Pancreas (tissue), 10 donors: ENCODE measurements at regions not wholly inside any gene's neighbourhood (a gene's known extent, or its start where the extent isn't known, plus 50 kb on each side); places are given as distances from the start of the nearest gene placed in this dataset.

Experiments used
- ATAC-seq, 4 donors: fragments of 200-7000 bp; cut with Tn5 transposase; one replicate each; pipeline versions ENCODE4 v1.8.0 to v1.9.1; 2020; ENCODE audit warnings: mild to moderate bottlenecking in 4 of 4, moderate library complexity in 4 of 4
- DNase-seq, 6 donors: peaks; one replicate each; pipeline ENCODE4 v3.0.0-alpha.2; 2020
- FAIRE-seq: peaks from 2 replicates; lab custom pipeline; 2012; peaks lifted over from hg19 to GRCh38; lab: Jason Lieb, UNC
- H3K27ac ChIP-seq, 4 donors: fragments of 200-600 bp; sonication (generic); 1 replicate in 3 of 4; 2 replicates in 1 of 4; pipeline versions ENCODE4 v1.5.0 to v1.8.0; 2020
- H3K27me3 ChIP-seq, 4 donors: fragments of 200-600 bp; one replicate each; pipeline ENCODE4 v1.8.0; 2021
- H3K36me3 ChIP-seq, 3 donors: fragments of 200-600 bp; sonication (generic) in 1 of 3; one replicate each; pipeline versions ENCODE4 v1.5.0 to v1.8.0; 2020 to 2021
- H3K4me1 ChIP-seq, 3 donors: fragments of 200-600 bp; one replicate each; pipeline ENCODE4 v1.8.0; 2021
- H3K4me3 ChIP-seq, 4 donors: fragments of 200-600 bp; sonication (generic) in 2 of 4; one replicate each; pipeline versions ENCODE4 v1.5.0 to v1.8.0; 2020 to 2021
- H3K9me3 ChIP-seq, 4 donors: fragments of 200-600 bp; one replicate each; pipeline ENCODE4 v1.8.0; 2021
- CTCF ChIP-seq, 4 donors: fragments of 200-600 bp; sonication (generic) in 3 of 4; IDR thresholded peaks; one replicate each; pipeline versions ENCODE4 v1.5.0 to v1.8.0; 2021; ENCODE audit warnings: antibody characterized with exemption in 4 of 4
- WGBS, 2 donors: extraction: QIAGEN DNeasy Blood & Tissue Kit; methylation state at CpG; one replicate each; pipeline ENCODE4 v1.1.7; 2013; 5-methylcytosine and 5-hydroxymethylcytosine counted together
- intact Hi-C, 3 donors: fragments of 100-400 bp; cut with DNase I; formaldehyde crosslinking; loops; one replicate each; pipeline versions ENCODE4 v1.11.1 to v1.14.2; 2022
- donor health status: healthy with polysubstance abuse.
- donor health status: DM: no; HTN: no; CAD: no; lungs with moderate emphysema.
- donor health status: DM: no; HTN: no; CAD: no.
- donor health status: control.
- donor health status: control.
- donor health status: Bipolar disorder and iron deficiency.
- donor health status: DM: yes; HTN: yes; CAD: no.
- donor health status: DM: no; HTN: no; CAD: no.
- donor health status: DM: no; HTN: no; CAD: no.
- donor health status: DM: yes; HTN: yes; CAD: no.

GRCh38 chr14:28055008-28055407 is 711.6 kb upstream of the FOXG1 start:
- intact Hi-C loops, result no loop called here
- no peak for FAIRE-seq
- WGBS, 2 donors, result 81 to 84% methylated on average over 3 of the region's 3 CpGs

GRCh38 chr14:28057359-28058296 is 709.0 kb upstream of the FOXG1 start:
- TF ChIP-seq CTCF (IDR thresholded peaks at IDR 0.05), result no peak
- Histone ChIP-seq H3K36me3 (no peaks in the 10 kb centered on the region), H3K27me3 (no peaks in the 10 kb centered on the region), H3K9me3 (no peaks in the 10 kb centered on the region), H3K4me3 (peak overlapping the region in 3 of 4 donors; percentile 6 to 27 (median 10)), H3K4me1 (no peaks in the 10 kb centered on the region), H3K27ac (no peak overlapping the region)
- no peak for DNase-seq
- no peak for FAIRE-seq
- intact Hi-C loops, result no loop called here
- ATAC-seq, result peak; percentile 31 to 80 (median 56)
- 36 to 42% methylated on average over 4 of the region's 4 CpGs for WGBS, 2 donors

More at GRCh38 chr14:28055008-28055407, 711.6 kb upstream of the FOXG1 start:
- DNase-seq, result no peak
- H3K27me3 ChIP-seq, result no peaks in the 10 kb centered on the region
- no peak overlapping the region for H3K27ac ChIP-seq
- no peak overlapping the region for H3K4me3 ChIP-seq
- no peaks in the 10 kb centered on the region for H3K4me1 ChIP-seq
- no peak for ATAC-seq
- H3K9me3 ChIP-seq, result no peaks in the 10 kb centered on the region
- no peaks in the 10 kb centered on the region for H3K36me3 ChIP-seq
- TF ChIP-seq CTCF (IDR thresholded peaks at IDR 0.05), result no peak

GRCh38 chr14:28059254-28059653 is 707.3 kb upstream of the FOXG1 start:
- Histone ChIP-seq H3K9me3 (no peaks in the 10 kb centered on the region), H3K36me3 (no peaks in the 10 kb centered on the region), H3K27me3 (no peaks in the 10 kb centered on the region), H3K4me1 (no peaks in the 10 kb centered on the region), H3K4me3 (no peak overlapping the region), H3K27ac (no peak overlapping the region)
- 84 to 91% methylated on average over 1 of the region's 1 CpG for WGBS, 2 donors
- DNase-seq (no peak), ATAC-seq (no peak), FAIRE-seq (no peak)
- no peak for TF ChIP-seq CTCF (IDR thresholded peaks at IDR 0.05)
- intact Hi-C loops, result no loop called here

GRCh38 chr14:28061006-28061405 is 705.6 kb upstream of the FOXG1 start:
- no peaks in the 10 kb centered on the region for H3K36me3 ChIP-seq
- FAIRE-seq, result no peak
- H3K27me3 ChIP-seq, result no peaks in the 10 kb centered on the region
- intact Hi-C loops, result no loop called here
- no peak for ATAC-seq
- TF ChIP-seq CTCF (IDR thresholded peaks at IDR 0.05), result no peak
- H3K4me1 ChIP-seq, result no peaks in the 10 kb centered on the region
- no peaks in the 10 kb centered on the region for H3K9me3 ChIP-seq
- 58 to 69% methylated on average over 1 of the region's 1 CpG for WGBS, 2 donors
- no peak overlapping the region for H3K27ac ChIP-seq
- H3K4me3 ChIP-seq, result no peak overlapping the region
- DNase-seq, result no peak

GRCh38 chr14:28077021-28077420 is 689.6 kb upstream of the FOXG1 start:
- Histone ChIP-seq H3K27ac (no peak overlapping the region), H3K27me3 (no peaks in the 10 kb centered on the region), H3K4me3 (no peak overlapping the region), H3K9me3 (no peaks in the 10 kb centered on the region), H3K4me1 (no peaks in the 10 kb centered on the region), H3K36me3 (no peaks in the 10 kb centered on the region)
- FAIRE-seq (no peak), DNase-seq (no peak), ATAC-seq (no peak)
- no peak for TF ChIP-seq CTCF (IDR thresholded peaks at IDR 0.05)
- intact Hi-C loops, result no loop called here
